ENCODE measurements at regions not wholly inside any gene's neighbourhood (a gene's known extent, or its start where the extent isn't known, plus 50 kb on each side); places are given as distances from the start of the nearest gene placed in this dataset.

GRCh38 chr17:51546114-51546513 is 285.8 kb downstream of the UTP18 start:
- TF ChIP-seq CTCF (IDR thresholded peaks at IDR 0.05; ENCODE audit: insufficient read depth, low read length, poor library complexity, severe bottlenecking) (no peak), EZH2phosphoT487 (conservative IDR thresholded peaks at IDR 0.05; ENCODE audit: low read length) (no peak)
